GM19468 (cell line): ENCODE measurements at regions not wholly inside any gene's neighbourhood (a gene's known extent, or its start where the extent isn't known, plus 50 kb on each side); places are given as distances from the start of the nearest gene placed in this dataset.

ENCODE experiments used
- ATAC-seq: cut with Tn5 transposase; IDR thresholded peaks from one replicate; pipeline ENCODE4 v1.9.1; 2021; ENCODE audit warnings: mild to moderate bottlenecking, moderate library complexity, moderate number of reproducible peaks; ENCODE audit not compliant: unreplicated experiment; ENCODE audit errors: extremely low read depth

GRCh38 chr5:175803736-175804454 is 67.5 kb upstream of the CPLX2 start:
- no peak for ATAC-seq

- ATAC-seq = no peak
Observed at GRCh38 chr5:175805256-175806011, 65.9 kb upstream of the CPLX2 start.

- no peak for ATAC-seq
Observed at GRCh38 chr5:175808711-175809110, 62.7 kb upstream of the CPLX2 start.

GRCh38 chr5:175809531-175810121 is 61.8 kb upstream of the CPLX2 start:
- no peak for ATAC-seq

- no peak for ATAC-seq
Observed at GRCh38 chr5:175810457-175810856, 60.9 kb upstream of the CPLX2 start.

- ATAC-seq = no peak
Observed at GRCh38 chr5:175811589-175811988, 59.8 kb upstream of the CPLX2 start.

- ATAC-seq = no peak
Observed at GRCh38 chr5:175813943-175814630, 57.3 kb upstream of the CPLX2 start.

GRCh38 chr5:175814691-175815090 is 56.7 kb upstream of the CPLX2 start:
- ATAC-seq = no peak

GRCh38 chr5:175815126-175815913 is 56.1 kb upstream of the CPLX2 start:
- ATAC-seq = no peak

GRCh38 chr5:175816348-175816747 is 55.0 kb upstream of the CPLX2 start:
- no peak for ATAC-seq

GRCh38 chr5:175819090-175819425 is 52.3 kb upstream of the CPLX2 start:
- ATAC-seq = no peak

- ATAC-seq = no peak
Observed at GRCh38 chr5:175820230-175820629, 51.1 kb upstream of the CPLX2 start.
